Stimulated activated CD4-positive, alpha-beta T cell treated with anti-CD3 and anti-CD28 coated beads, Interleukin-15, amount 100 ng/mL, for 24 hours (primary cell): ENCODE measurements at regions not wholly inside any gene's neighbourhood (a gene's known extent, or its start where the extent isn't known, plus 50 kb on each side); places are given as distances from the start of the nearest gene placed in this dataset.

Source experiments
- DNase-seq: peaks from one replicate; pipeline ENCODE4 v3.0.0-alpha.2; 2020

DNA sequence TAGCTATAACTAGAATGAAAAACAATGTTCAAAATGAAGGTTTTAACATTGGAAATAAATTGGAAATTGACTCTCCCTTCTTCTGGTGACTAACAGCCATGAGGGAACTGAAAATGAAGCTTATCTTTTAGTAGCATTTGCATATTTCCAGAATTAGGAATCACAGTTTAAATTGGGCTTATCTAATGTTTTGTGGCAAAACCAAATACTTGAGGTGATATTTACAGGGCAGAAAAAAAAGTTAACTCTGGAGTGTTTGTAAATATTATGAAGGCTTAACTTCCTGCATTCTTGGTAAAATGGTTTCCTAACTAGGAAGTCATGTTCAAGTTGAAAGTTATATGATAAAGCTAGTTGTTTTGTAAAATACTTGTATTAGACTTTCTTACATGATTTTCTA, 96.4 kb upstream of the SOX9 start:
- no peak for DNase-seq

DNA sequence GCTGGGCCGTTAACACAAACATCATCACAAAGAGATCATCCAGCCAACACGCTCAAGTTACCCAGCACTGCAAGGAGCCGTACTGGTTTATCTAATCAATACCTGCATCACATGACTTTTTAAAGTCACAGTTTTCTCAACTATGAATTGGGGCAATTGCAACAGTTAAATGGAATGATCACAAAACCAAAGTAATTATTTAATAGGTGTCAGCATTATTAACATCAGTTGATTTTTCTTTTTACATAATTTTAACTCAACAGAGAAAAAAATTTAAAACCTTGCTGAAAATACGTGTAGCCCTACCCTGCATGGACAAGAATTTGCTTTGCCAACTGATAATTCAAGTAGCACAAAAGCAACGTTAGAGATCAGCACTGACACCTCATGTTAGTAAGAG, 95.7 kb upstream of the SOX9 start:
- DNase-seq = no peak

DNA sequence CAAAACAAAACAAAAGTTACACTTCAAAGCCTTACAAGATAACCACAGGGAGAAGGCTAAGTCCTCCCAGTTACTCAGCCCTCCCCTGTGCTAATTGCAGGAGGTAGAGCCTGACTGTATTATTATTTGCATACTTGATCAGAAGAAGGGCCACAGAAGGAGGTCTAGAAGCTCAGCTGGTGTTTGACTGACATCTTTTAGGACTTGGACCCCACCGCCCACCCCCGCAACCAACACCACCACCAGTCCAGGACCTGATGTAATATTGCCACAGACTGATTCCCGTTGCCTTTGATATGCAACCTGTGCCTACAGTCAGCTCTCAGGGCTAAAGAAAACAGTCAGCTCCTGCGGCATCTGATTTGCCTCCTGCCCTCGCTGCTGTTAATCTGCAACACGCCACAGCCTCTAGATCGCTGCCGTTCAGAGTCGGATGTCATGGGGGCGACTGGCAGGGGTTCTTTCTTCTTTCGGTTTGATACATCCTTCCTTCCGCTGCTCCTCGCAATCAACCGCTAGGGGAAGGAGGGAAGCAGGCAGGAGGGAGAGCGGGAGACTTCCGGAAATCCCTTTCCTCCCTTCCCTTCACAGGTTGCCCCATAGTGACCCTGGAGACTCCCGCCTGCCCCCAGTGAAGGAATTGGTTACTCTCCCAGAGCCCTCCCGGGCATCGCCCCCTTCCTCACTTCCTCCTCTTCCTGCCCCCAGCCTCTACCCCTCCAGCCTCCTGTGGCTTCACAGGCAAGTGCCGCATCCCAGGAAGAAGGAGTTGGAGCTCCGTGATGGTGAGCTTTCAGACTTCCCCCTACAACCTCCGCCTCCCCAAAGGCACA, 90.5 kb upstream of the SOX9 start:
- peak; percentile 16 for DNase-seq

DNA sequence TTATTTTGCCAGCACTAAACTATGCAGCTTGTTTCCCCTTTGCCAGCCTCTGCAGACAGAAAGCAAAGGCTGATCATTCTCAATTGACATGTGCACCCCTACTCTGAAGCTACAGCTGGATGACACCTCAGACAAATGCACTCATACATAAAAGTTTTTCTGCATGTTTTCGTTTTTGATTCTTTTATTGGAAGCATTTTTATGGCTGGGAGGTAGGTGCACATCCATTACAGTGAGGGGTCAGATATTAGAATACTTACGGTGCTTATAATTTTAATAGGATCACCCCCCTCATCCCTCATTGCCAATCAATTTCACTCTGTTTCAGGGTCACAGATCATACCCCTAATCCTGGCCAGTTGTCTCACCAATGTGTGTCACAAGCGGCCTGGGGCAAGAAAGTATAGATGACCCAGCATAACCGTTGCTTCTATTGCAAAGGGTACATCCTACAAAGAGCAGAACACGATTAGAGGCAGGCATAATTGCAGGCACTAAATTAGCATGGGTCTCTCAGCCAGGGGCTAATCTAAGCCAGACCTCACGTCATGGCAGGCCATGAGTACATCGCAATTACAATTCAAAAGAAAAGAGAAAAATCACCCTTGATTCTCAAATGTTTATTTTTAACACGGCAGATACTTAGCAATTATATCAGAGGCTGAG, 89.5 kb upstream of the SOX9 start:
- DNase-seq = no peak

DNA sequence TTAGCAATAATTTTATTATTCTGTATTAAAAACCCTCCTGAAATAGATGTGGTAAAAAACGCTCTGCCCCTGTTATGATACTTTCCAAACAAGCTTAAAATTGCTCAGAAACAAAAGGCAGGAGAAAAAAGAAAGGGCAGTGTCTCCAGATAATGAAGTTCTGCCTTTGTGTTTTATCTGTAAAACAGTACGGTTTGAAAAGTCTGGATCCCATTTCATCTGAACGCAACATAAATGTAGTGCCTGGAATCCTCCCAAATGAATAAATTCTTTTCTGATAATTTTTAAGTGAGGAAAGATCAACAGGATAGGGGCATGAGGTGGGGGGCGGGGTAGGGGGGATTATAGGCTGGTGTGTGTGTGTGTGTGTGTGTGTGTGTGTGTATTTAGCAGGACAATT, 87.5 kb upstream of the SOX9 start:
- DNase-seq = no peak

DNA sequence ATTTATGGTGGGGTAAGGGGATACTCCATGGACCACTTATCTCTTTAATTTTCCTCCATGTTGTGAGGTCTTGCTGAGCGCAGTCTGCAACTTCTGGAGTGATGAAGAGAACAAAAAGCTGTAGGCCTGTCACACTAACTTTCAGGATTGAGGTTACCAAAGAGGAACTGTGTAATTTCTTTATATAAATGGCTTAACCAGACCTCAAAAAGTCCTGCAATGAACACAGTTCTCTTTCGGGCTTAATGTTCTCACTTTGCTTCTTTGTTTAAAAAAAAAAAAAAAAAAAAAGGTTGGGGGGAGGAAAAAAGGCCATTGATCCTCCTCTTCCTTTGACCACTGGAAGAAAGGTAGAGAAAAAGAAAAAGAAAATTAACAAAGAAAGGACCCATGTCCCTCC, 86.8 kb upstream of the SOX9 start:
- no peak for DNase-seq

DNA sequence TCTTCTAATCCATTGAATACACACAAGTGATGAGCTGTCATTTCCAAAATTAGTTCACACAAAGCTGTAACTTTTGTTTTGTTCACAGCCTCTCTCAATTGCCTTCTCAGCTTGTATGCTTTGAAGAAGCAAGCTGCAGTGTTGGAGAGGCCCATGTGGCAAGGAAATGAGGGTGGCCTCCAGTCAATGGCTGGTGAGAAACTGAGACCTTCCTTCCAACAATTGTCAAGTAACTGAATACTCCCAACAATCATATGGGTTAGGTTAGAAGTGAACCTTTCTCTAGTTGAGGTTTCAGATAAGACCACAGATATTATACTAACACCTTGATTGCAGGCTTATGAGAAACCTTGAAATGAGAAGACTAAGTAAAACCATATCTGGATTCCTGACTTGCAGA, 82.4 kb upstream of the SOX9 start:
- DNase-seq = no peak

DNA sequence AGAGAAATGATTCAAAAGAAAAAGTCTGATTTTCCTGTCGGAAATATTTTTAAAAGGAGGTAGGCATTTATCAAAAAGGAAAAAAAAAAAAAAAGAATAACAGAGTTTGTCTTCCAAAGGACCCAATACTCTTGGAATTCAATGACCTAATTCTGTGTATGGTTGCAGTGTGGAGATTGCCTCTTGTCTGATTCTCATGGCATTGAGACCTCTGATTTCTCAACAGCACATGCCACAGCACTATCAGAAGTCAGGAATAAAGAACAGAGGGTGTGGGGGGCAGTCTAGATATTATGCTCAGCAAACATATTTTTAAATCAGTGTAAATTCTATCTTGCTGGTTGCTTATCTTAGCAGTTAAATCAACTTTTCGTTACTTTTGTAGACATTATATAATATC, 81.3 kb upstream of the SOX9 start:
- no peak for DNase-seq

DNA sequence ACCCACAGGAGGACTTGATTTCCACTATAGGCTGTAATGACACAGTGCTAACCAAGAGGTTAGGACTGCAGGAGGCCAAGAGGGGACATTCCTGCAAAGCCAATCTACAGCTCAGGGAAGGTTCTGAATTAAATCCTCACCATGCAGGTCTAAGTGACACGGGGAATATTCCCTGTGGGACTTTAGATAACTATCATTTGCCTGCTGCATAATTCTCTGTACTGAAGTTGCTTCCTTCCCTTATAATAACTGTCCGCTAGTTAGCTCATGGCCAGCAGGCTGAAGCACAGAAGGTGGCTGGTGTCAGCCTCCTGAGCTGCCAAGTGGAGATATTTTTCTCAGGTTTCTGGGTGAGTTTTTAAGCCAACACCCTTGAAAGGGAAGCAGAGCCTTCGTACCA, 74.6 kb upstream of the SOX9 start:
- DNase-seq = no peak

DNA sequence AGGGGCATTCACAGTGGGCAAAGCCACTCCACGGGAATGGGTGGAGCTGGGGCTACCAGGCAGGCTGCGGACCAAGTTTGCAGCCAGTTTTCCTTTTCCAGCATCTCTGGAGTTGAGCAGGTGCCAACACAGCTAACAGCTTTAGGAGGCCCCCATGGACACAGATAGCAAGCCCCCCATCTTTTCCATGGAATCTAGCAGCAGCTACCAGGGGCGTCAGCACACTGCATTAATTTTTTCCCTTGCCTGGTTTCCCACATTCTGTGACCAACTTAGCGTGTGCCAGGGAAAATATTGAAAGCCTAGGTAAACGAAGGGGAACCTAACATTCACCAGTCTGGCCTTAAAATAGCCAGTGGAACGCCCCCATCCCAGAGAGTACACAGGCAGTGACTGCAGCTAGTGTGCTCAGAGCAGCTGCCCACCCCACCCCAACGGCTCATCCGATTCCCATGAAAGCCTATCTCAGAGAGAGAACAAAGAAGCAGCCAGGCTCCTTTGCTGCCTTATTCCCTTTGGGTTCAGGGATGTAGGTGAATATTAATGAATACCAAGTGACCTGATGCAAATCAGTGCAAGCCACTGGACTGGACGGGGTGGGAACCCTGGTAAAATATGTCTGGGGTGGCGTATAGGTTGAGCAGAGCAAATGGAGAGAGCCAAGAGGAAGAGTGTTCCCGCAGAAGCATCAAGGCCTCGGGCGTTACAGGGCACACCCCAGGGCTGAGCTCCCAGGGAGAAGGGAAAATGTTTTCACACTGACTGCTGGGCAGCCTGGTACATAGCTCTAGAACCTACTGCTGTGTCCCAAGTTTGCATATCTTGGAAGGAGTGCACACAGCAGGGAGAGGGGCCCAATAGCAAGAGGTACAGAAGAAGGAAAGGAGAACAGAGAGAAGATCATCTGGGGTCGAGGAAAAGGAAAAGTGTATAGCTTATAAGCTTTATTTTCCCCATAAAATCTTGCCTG, 73.9 kb upstream of the SOX9 start:
- no peak for DNase-seq

DNA sequence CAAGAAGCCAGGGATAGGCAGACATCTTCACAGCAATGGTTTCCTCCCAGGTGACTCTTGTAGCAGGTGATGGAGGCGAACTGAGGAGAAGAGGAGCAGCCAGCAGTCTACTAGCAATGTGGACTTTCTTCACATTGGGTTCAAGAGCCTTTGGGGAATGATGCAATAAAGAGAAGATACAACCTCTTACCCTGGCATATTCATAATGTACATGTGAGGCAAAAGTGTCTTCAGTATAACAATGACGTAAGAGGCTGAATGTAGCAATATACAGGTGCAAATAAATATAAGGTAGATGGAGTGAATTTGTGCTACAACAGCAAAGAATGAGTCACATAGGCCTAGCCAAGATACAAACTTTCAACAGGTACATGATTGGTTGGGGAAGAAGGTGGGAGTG, 70.9 kb upstream of the SOX9 start:
- DNase-seq = no peak

DNA sequence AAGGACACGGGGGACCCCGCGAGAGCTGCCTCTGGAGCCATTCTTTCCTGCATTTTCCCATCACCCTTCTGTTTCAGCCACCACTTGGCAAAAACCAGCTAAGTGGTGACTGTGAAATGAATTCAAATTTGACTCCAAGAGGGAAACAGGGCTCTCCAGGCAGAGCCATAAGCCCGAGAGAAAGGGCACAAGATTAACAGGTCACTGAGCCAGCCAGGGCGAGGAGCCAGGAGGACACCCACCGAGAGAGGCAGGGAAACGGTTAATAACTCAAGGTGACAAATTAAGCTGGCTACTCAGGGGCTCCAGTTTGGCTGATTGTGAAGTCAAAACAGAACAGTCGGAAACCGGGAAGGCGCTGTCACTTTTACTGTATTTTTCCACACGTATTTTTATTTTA, 67.8 kb upstream of the SOX9 start:
- DNase-seq = no peak

DNA sequence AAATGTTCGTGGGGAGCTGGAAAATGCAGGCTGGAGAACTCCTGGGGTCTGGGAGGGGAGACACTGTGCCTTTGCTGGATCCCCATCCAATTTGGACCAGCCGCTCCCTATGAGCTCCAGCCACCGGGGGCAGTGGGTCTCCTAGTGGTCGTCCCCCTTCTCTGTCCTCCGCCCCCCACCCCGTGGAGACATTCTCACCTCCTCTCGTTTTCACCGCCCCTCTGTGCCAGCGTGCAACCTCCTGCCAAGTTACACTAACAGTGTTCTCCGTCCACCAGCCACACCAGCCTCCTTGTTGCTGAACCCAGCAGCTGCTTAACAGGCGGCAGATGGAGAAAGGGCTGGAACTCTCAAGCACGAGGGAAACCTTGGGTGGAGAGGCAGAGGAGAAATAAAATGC, 67.4 kb upstream of the SOX9 start:
- no peak for DNase-seq

DNA sequence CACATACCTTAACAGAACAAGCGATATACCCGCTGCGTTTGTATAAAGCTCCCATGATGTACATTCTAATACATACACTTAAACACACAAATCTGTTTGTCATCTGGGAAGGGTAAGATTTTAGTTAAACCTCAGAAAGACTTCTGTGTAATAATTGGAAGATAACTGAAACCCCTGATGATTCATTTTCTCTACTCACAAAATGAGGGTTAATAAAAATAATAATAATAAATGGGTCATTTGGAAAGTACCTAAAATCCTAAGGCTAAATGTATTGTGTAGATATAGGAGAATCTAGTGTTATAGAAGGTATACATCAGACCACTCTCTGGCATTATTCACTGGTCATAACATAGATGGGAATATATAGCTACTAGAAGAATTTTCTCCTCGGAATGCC, 64.7 kb upstream of the SOX9 start:
- DNase-seq = no peak

DNA sequence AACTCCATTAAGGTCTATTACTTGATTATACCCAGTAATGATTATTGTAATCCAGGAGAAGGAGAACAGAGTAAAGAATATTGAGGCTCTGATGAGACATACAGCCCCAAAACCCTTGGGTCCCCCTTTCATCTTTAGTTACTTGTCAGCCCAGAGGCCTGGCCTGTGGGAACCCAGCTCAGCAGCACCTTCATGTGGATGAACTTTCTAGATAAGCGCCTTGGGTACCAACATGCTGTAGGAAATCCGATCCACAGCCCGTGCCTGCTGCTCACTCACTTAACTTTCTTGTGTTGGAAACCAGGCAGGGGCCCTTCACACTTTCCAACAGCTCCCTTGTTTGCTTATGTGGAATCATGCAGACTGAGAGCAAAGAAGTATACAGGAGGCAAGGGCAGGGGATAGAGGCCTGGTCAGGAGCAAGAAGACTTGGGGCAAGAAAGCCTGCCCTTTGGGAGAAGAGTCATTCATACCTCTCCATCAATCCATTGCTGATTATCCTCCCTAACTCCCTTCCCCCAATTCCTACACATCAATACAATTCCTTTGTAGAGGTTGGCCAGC, 64.0 kb upstream of the SOX9 start:
- no peak for DNase-seq

DNA sequence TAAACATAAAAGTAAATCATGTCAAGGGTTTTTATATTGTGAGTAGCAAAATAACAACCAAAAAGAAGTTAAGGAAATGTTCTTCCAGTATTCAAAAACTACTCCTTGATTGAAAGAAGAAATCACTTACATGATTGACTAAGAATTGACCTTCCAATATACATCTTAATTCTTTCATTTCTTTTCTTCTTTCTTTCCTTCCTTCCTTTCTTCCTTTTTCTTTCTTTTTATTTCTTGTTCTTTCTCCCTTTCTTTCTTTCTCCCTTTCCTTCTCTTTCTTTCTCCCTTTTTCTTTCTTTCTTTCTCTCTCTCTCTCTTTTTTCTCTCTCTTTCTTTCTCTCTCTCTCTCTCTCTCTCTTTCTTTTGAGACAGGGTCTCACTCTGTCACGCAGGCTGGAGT, 60.7 kb upstream of the SOX9 start:
- DNase-seq = no peak

DNA sequence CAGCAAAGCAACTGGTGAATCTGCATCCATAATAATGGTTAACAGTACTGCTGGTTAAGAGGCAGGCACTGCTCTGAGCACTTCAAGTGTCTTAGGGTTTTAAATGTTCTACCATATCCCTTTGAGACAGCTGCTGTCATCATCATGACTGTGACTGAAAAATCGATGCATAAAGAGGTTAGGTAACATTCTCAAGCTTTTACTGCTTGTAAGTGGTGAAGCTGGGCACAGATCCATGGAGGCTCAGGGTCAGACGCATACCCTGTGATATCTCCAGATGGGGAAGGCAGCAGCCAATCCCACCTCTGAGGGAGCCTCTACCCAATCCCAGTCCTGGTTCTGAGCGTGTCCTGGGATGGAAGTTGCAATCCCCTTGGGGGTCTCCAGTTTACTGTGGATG, 57.6 kb upstream of the SOX9 start:
- DNase-seq = no peak

DNA sequence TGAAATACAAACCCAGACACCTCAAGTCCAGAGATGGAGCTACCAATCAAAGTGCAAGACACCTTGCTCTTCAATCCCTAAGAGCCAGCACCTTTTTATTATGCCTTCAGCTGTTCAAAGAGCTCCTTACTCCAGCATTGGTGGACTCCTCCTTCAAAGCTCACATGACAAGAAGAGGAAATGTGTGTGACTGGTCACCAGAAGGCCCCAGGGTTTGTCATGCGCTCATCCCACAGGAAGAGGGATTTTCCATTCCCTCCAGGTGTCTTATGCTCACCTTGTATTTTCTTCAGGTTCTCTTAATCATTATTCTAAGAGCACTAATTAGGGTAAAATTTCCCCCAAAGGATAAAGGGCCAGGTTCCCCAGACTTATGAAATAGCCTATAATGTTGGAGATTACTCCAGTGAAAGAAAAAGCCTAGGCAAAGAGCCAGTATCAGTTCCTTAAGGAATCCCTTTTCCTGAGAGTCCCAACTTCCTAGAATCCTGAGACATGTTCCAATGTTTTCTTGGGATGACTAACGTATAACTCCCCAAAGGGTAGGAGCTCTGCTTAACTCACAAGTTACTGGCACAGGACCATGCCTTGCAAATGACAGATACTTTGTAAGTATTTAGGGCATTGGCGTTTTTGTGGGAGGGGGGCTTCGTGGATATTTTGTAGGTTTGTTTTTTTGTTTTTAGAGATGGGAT, 56.9 kb upstream of the SOX9 start:
- no peak for DNase-seq

DNA sequence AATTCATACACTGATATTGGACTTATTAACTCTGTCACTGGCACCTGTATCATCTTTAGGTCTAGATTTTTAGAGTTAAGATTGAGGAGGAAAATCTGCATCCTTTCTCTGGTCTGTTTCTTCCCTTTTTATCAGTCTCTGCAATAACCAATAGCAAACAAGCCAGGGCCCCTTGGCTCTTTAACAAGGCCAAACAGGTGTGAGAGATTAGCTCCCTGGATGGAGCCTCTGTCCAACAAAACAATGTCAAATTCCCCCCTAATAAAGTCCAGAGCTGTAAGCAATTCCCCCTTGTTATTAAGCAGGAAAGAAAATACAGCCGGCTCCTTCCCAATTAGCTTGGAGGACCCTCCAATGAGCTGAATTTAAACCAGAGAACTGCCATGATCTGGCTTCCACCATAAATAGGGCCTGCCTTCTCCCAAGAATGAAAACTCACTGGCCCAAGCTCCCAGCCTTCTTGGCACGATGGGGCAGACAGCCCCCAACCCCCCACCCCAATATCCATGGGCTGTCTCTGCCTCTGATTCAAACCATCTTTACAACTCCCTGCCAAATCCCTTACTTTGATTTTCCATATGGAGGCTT, 56.1 kb upstream of the SOX9 start:
- DNase-seq = no peak

DNA sequence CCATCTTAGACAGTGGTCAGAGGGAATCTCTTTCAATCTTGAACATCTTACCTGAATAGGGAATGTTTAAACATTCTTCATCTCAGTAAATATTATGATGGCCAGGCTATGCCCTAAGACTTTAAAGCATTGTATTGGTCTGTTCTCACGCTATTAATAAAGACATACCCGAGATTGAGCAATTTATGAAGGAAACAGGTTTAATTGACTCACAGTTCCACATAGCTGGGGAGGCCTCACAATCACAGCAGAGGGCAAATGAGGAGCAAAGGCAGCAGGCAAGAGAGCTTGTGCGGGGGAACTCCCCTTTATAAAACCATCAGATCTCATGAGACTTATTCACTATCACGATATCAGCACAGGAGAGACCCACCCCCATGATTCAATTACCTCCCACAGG, 55.3 kb upstream of the SOX9 start:
- DNase-seq = no peak

DNA sequence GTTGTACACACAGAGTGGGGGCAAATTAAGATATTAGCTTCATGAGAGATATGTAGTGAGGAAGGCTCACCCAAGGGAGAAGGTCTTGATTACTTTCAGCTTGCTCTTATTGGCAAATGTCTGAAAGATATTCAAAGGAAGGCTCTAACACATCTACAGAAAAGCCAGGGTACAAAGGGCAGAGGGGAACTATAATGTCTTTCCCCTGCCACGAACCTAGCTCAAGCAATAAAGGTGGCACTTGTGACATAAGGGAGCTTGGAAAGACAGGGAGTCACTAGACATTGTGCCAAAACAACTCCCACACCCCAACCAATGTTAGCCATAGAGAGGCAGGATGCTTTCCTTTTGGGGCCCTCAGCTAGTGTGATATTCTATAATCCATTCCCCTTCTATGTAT, 52.2 kb upstream of the SOX9 start:
- DNase-seq = no peak

DNA sequence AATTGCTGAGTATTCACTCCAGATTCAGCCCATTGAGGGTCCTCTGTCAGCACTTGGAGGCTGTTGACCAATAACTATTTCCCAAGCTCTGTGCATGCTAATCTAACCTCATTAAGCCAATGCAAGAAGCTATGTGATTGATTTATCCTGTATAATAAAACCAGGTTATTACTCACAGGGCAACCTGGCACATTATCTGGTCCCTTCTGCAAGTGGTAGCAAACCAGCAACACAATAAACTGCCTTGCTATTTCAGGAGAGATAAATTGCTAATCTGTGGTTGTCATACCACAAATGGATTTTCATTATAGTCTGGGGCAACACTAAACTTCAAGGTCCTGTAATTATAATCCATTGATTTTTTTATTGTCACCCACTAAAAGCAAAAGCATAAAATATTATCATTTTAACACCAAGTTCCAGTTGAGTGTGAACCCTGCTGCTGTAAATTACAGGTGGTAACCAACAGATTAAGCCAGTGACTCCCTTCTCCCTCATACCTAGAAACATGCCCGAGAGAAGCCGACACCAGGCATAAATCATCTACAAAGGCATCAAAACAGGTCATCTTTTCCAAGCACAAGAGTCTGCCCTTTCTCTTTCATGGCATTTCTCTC, 51.1 kb upstream of the SOX9 start:
- DNase-seq = no peak
